HL-60 (cell line): ENCODE measurements at regions not wholly inside any gene's neighbourhood (a gene's known extent, or its start where the extent isn't known, plus 50 kb on each side); places are given as distances from the start of the nearest gene placed in this dataset.

Experiments
- DNase-seq, 2 experiments: peaks; one replicate each; pipeline ENCODE4 v3.0.0-alpha.2; 2010 to 2020; ENCODE audit warnings: low read depth in 1 of 2, low spot score in 1 of 2
- H3K27ac ChIP-seq: fragments of 250-450 bp; sonication (Bioruptor Pico); replicated peaks from 2 replicates; pipeline ENCODE4 v1.5.1; 2020; ENCODE audit warnings: mild to moderate bottlenecking, moderate library complexity
- H3K27me3 ChIP-seq: fragments of 250-450 bp; sonication (Bioruptor Pico); 2 replicates; pipeline ENCODE4 v1.5.1; 2021; ENCODE audit warnings: mild to moderate bottlenecking, moderate library complexity; ENCODE audit not compliant: insufficient read depth, poor library complexity, severe bottlenecking
- H3K4me3 ChIP-seq: replicated peaks from 2 replicates; pipeline ENCODE4 v1.5.1; 2011; ENCODE audit warnings: mild to moderate bottlenecking, control low read depth, low read length; ENCODE audit not compliant: insufficient read depth
- GABPA ChIP-seq: IDR thresholded peaks from 2 replicates; pipeline ENCODE4 v1.6.1; 2012; ENCODE audit warnings: low read depth
- POLR2AphosphoS5 ChIP-seq: IDR thresholded peaks from 2 replicates; pipeline ENCODE4 v1.6.1; 2012; ENCODE audit warnings: low read depth
- SPI1 ChIP-seq: IDR thresholded peaks from 2 replicates; pipeline ENCODE4 v1.6.1; 2012; ENCODE audit warnings: low read depth, mild to moderate bottlenecking, borderline replicate concordance
- TF ChIP-seq, protein P1 (sequence below): IDR thresholded peaks from 2 replicates; pipeline ENCODE4 v1.6.1; 2012; ENCODE audit warnings: low read depth; ENCODE audit not compliant: insufficient replicate concordance
- TF ChIP-seq, protein P2 (sequence below): IDR thresholded peaks from one replicate; pipeline ENCODE4 v1.5.1; 2011; ENCODE audit warnings: low read length, control low read depth, inconsistent platforms; ENCODE audit not compliant: insufficient read depth

GRCh38 chr13:73406454-73406853 is 347.6 kb downstream of the KLF5 start:
- Histone ChIP-seq H3K4me3 (no peak overlapping the region), H3K27me3 (no peaks in the 10 kb centered on the region), H3K27ac (no peak overlapping the region)
- no peak for DNase-seq
- TF ChIP-seq POLR2AphosphoS5 (no peak), GABPA (no peak), SPI1 (no peak)
- TF ChIP-seq, protein P1, sequence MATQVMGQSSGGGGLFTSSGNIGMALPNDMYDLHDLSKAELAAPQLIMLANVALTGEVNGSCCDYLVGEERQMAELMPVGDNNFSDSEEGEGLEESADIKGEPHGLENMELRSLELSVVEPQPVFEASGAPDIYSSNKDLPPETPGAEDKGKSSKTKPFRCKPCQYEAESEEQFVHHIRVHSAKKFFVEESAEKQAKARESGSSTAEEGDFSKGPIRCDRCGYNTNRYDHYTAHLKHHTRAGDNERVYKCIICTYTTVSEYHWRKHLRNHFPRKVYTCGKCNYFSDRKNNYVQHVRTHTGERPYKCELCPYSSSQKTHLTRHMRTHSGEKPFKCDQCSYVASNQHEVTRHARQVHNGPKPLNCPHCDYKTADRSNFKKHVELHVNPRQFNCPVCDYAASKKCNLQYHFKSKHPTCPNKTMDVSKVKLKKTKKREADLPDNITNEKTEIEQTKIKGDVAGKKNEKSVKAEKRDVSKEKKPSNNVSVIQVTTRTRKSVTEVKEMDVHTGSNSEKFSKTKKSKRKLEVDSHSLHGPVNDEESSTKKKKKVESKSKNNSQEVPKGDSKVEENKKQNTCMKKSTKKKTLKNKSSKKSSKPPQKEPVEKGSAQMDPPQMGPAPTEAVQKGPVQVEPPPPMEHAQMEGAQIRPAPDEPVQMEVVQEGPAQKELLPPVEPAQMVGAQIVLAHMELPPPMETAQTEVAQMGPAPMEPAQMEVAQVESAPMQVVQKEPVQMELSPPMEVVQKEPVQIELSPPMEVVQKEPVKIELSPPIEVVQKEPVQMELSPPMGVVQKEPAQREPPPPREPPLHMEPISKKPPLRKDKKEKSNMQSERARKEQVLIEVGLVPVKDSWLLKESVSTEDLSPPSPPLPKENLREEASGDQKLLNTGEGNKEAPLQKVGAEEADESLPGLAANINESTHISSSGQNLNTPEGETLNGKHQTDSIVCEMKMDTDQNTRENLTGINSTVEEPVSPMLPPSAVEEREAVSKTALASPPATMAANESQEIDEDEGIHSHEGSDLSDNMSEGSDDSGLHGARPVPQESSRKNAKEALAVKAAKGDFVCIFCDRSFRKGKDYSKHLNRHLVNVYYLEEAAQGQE, result no peak
- TF ChIP-seq, protein P2, sequence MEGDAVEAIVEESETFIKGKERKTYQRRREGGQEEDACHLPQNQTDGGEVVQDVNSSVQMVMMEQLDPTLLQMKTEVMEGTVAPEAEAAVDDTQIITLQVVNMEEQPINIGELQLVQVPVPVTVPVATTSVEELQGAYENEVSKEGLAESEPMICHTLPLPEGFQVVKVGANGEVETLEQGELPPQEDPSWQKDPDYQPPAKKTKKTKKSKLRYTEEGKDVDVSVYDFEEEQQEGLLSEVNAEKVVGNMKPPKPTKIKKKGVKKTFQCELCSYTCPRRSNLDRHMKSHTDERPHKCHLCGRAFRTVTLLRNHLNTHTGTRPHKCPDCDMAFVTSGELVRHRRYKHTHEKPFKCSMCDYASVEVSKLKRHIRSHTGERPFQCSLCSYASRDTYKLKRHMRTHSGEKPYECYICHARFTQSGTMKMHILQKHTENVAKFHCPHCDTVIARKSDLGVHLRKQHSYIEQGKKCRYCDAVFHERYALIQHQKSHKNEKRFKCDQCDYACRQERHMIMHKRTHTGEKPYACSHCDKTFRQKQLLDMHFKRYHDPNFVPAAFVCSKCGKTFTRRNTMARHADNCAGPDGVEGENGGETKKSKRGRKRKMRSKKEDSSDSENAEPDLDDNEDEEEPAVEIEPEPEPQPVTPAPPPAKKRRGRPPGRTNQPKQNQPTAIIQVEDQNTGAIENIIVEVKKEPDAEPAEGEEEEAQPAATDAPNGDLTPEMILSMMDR, result no peak

- DNase-seq, result no peak
- H3K4me3 ChIP-seq, result no peak overlapping the region
- H3K27me3 ChIP-seq, result no peaks in the 10 kb centered on the region
- TF ChIP-seq GABPA, result no peak
- TF ChIP-seq, protein P2, result no peak
- TF ChIP-seq, protein P1, result no peak
- TF ChIP-seq SPI1, result no peak
- TF ChIP-seq POLR2AphosphoS5, result no peak
- H3K27ac ChIP-seq, result no peak overlapping the region
Measured at GRCh38 chr13:73404581-73404980, 345.8 kb downstream of the KLF5 start.

DNA sequence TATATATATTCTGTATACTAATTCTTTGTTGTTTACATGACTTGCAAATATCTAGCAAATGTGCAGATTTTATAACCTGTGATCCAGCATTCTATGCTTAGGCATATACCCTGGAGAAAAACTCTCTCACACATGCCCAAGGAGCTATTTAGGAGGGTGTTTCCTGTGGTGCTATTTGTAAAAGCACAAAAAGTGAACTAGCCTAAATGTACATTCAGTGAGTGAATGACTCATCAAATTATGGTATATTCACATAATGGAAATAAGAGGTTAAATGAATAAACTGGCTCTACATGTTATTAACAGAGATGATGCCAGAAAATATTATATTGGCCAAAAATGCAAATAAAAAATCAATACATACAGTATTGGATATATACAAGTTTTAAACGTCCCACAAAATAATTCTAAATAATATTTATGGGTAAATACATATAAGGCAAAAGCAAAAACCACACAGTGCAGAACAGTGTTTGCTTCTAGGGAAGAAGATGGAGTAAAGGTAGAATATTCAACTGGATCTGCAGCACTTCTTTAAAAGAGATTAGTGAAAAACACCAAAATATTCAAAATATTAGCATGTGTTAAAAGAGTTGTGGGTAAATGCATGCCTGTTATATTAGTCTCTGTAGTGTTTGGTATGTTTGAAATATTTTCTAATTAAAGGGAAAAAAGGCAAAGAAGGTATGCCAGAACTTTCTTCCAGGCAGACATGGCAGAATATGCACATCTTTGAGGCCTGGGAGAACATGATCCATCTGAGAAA is 344.7 kb downstream of the KLF5 start:
- TF ChIP-seq, protein P2, result no peak
- TF ChIP-seq POLR2AphosphoS5, result no peak
- TF ChIP-seq GABPA, result no peak
- H3K27me3 ChIP-seq, result no peaks in the 10 kb centered on the region
- H3K27ac ChIP-seq, result no peak overlapping the region
- no peak overlapping the region for H3K4me3 ChIP-seq
- DNase-seq, result no peak

GRCh38 chr13:73401769-73402168 is 343.0 kb downstream of the KLF5 start:
- Histone ChIP-seq H3K27ac (no peak overlapping the region), H3K4me3 (no peak overlapping the region), H3K27me3 (no peaks in the 10 kb centered on the region)
- DNase-seq, result no peak
- TF ChIP-seq GABPA (no peak), POLR2AphosphoS5 (no peak), SPI1 (no peak)
- TF ChIP-seq, protein P2, result no peak
- TF ChIP-seq, protein P1, result no peak
